HepG2 (cell line): ENCODE measurements at regions not wholly inside any gene's neighbourhood (a gene's known extent, or its start where the extent isn't known, plus 50 kb on each side); places are given as distances from the start of the nearest gene placed in this dataset.

ENCODE experiments used
- ATAC-seq: fragments of 200-7000 bp; cut with Tn5 transposase; 3 replicates; pipeline ENCODE4 v1.9.1; 2020; ENCODE audit warnings: mild to moderate bottlenecking, moderate library complexity
- BruUV-seq: library from RNA; stranded (reverse); fragments of 400-500 nt; replicated peaks from 2 replicates; lab custom pipeline; 2021; lab: Mats Ljungman, UMichigan
- CTCF ChIA-PET: fragments of 300-600 bp; formaldehyde crosslinking; extraction: SDS; loops from one replicate; lab custom pipeline; 2021; ENCODE audit warnings: low total read pairs, inconsistent platforms, low intra/inter-chr PET ratio; lab: Yijun Ruan, JAX
- POLR2A ChIA-PET: fragments of 350-600 bp; sonication (Branson Sonifier 250); formaldehyde crosslinking; loops from one replicate; lab custom pipeline; 2020; ENCODE audit warnings: antibody characterized with exemption, inconsistent platforms; lab: Yijun Ruan, JAX
- DNase-seq: peaks from one replicate; pipeline ENCODE4 v3.0.0-alpha.2; 2015; ENCODE audit warnings: low spot score
- FAIRE-seq: peaks from 3 replicates; lab custom pipeline; 2011; peaks lifted over from hg19 to GRCh38; lab: Jason Lieb, UNC
- H2AFZ ChIP-seq: one replicate; pipeline ENCODE4 v1.6.1; 2011; ENCODE audit warnings: low read length, inconsistent platforms
- H3K27ac ChIP-seq: fragments of 300-600 bp; 3 replicates; pipeline ENCODE4 v1.8.0; 2011; ENCODE audit warnings: mixed run types, mild to moderate bottlenecking, mixed read lengths, low read length, inconsistent platforms; ENCODE audit not compliant: insufficient read depth; ENCODE audit errors: extremely low read length
- H3K27me3 ChIP-seq, 2 experiments: fragments of 200-600 bp in 1 of 2; 2 replicates in 1 of 2; 3 replicates in 1 of 2; pipeline versions ENCODE4 v1.6.0 to v1.8.0; 2011; ENCODE audit warnings: low read length in 2 of 2, mild to moderate bottlenecking in 2 of 2, moderate library complexity in 2 of 2, inconsistent platforms in 1 of 2; ENCODE audit not compliant: insufficient read depth in 2 of 2, control insufficient read depth in 1 of 2
- H3K36me3 ChIP-seq, 2 experiments: fragments of 200-600 bp in 1 of 2; replicated peaks in 1 of 2; 2 replicates in 1 of 2; 3 replicates in 1 of 2; pipeline versions ENCODE4 v1.5.1 to v1.8.0; 2011; ENCODE audit warnings: low read length in 2 of 2, inconsistent platforms in 1 of 2; ENCODE audit not compliant: insufficient read depth in 2 of 2, control insufficient read depth in 1 of 2
- H3K4me1 ChIP-seq: 2 replicates; pipeline ENCODE4 v1.5.1; 2012; ENCODE audit warnings: low read length, inconsistent platforms; ENCODE audit not compliant: insufficient read depth
- H3K4me2 ChIP-seq: 2 replicates; pipeline ENCODE4 v1.6.0; 2011; ENCODE audit warnings: low read depth, low read length, inconsistent platforms
- H3K4me3 ChIP-seq, 3 experiments: fragments of 200-600 bp in 1 of 3; sonication (generic), shearing (Covaris generic) in 1 of 3; replicated peaks in 1 of 3; 2 replicates each; pipeline ENCODE4 v1.5.1; 2011 to 2016; ENCODE audit warnings: low read length in 3 of 3, inconsistent platforms in 2 of 3, low read depth in 2 of 3, mild to moderate bottlenecking in 2 of 3, control low read depth in 1 of 3, mixed read lengths in 1 of 3; ENCODE audit not compliant: insufficient read depth in 1 of 3
- H3K79me2 ChIP-seq: one replicate; pipeline ENCODE4 v1.6.1; 2011; ENCODE audit warnings: low read length, inconsistent platforms; ENCODE audit not compliant: insufficient read depth
- H3K9ac ChIP-seq: 2 replicates; pipeline ENCODE4 v1.6.0; 2011; ENCODE audit warnings: mild to moderate bottlenecking, low read depth, low read length, inconsistent platforms; ENCODE audit not compliant: insufficient read depth
- H3K9me3 ChIP-seq: 2 replicates; pipeline ENCODE4 v1.5.1; 2012; ENCODE audit warnings: mild to moderate bottlenecking, low read length
- H4K20me1 ChIP-seq: 2 replicates; pipeline ENCODE4 v1.6.0; 2011; ENCODE audit warnings: inconsistent platforms, mild to moderate bottlenecking, low read length, moderate library complexity; ENCODE audit not compliant: insufficient read depth
- EED ChIP-seq: sonication (generic); formaldehyde crosslinking; IDR thresholded peaks from 2 replicates; pipeline ENCODE4 v1.5.0; 2020; ENCODE audit warnings: mild to moderate bottlenecking, missing genetic modification reagents
- GZF1 ChIP-seq: sonication (generic); formaldehyde crosslinking; IDR thresholded peaks from 2 replicates; pipeline ENCODE4 v1.5.1; 2020; ENCODE audit warnings: mild to moderate bottlenecking, missing genetic modification reagents
- HOMEZ ChIP-seq: IDR thresholded peaks from 2 replicates; pipeline ENCODE4 v1.6.1; 2016; ENCODE audit warnings: low read depth
- KDM4B ChIP-seq: sonication (generic); formaldehyde crosslinking; IDR thresholded peaks from 2 replicates; pipeline ENCODE4 v1.4.0; 2020; ENCODE audit warnings: missing genetic modification reagents
- ZNF205 ChIP-seq: IDR thresholded peaks from 2 replicates; pipeline ENCODE4 v1.6.1; 2018; ENCODE audit warnings: missing biosample characterization, missing genetic modification reagents
- ZNF512B ChIP-seq: sonication (generic); formaldehyde crosslinking; IDR thresholded peaks from 2 replicates; pipeline ENCODE4 v1.5.1; 2020; ENCODE audit warnings: missing genetic modification reagents, mild to moderate bottlenecking, borderline replicate concordance
- WGBS: methylation state at CpG from one replicate; pipeline ENCODE4 v1.1.6; 2017; ENCODE audit warnings: low lambda C conversion rate; 5-methylcytosine and 5-hydroxymethylcytosine counted together
- in situ Hi-C: cut with HindIII; loops from 2 replicates; pipeline ENCODE4 v1.10.0; 2017; ENCODE audit warnings: low pct_unique_long_range_greater_than_20kb; ENCODE audit not compliant: extremely low pct_ligation_motif_present
- intact Hi-C: fragments of 100-400 bp; cut with micrococcal nuclease; formaldehyde crosslinking; loops from one replicate; pipeline ENCODE4 v1.10.0; 2022; ENCODE audit not compliant: unreplicated experiment

DNA sequence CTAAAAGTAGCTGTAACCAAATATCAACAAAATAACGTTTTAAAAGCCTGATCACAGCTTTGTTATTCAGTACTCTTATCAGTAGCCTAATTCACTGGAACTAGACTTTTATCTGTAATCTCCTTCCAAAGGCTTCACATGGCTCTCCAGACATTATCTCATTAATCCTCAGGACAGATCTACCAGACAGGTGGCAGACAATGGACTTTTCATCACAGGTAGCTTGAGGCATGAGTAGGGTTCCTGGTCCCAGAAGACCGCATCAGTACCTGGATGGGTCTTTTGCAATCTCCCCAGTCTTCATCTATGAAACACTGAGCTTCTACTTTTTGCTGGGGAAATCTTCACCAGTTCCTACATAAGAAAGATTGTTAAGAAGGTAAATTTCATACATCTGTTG lies 132.2 kb upstream of the FOXD3 start:
- in situ Hi-C loops = no loop called here
- POLR2A ChIA-PET = no interaction called here
- H3K4me1 ChIP-seq = no peaks in the 10 kb centered on the region

GRCh38 chr1:63198871-63199394 lies 123.4 kb upstream of the FOXD3 start:
- in situ Hi-C loops = no loop called here
- no TSS peak for BruUV-seq

More for the DNA sequence above, 132.2 kb upstream of the FOXD3 start:
- no peak for ATAC-seq
- Histone ChIP-seq H3K9ac (no peak overlapping the region), H3K36me3 (no peaks in the 10 kb centered on the region), H3K27me3 (no peaks in the 10 kb centered on the region), H3K4me3 (no peak overlapping the region), H4K20me1 (no peaks in the 10 kb centered on the region), H2AFZ (no peak overlapping the region), H3K79me2 (no peaks in the 10 kb centered on the region)
- 3% methylated on average over 2 of the region's 2 CpGs for WGBS
- CTCF ChIA-PET = no interaction called here
- no peak for DNase-seq
- no peak for TF ChIP-seq ZNF205 (CRISPR knock-in tag)
- no peak for TF ChIP-seq ZNF512B (CRISPR knock-in tag)
- TF ChIP-seq, all 625 proteins: peak for 0
- no peak for FAIRE-seq
- no peak overlapping the region for H3K4me2 ChIP-seq
- no peak overlapping the region for H3K27ac ChIP-seq
- intact Hi-C loops = no loop called here
- BruUV-seq = no TSS peak
- no peaks in the 10 kb centered on the region for H3K9me3 ChIP-seq

More at GRCh38 chr1:63198871-63199394, 123.4 kb upstream of the FOXD3 start:
- H3K9ac ChIP-seq = no peak overlapping the region
- no peak overlapping the region for H3K27ac ChIP-seq
- ATAC-seq (no peak), DNase-seq (no peak), FAIRE-seq (no peak)
- POLR2A ChIA-PET = no interaction called here
- intact Hi-C loops = no loop called here
- no peaks in the 10 kb centered on the region for H3K36me3 ChIP-seq
- H3K27me3 ChIP-seq = peaks cover 0 to 14% of the 10 kb centered on the region in 2 experiments; a peak in 2 of 5 replicates
- no peaks in the 10 kb centered on the region for H4K20me1 ChIP-seq
- no peak for TF ChIP-seq HOMEZ (CRISPR knock-in tag)
- TF ChIP-seq EED (CRISPR knock-in tag) = no peak
- TF ChIP-seq GZF1 = no peak
- no peak for TF ChIP-seq KDM4B (CRISPR knock-in tag)
- CTCF ChIA-PET = no interaction called here
- no peak overlapping the region for H3K4me3 ChIP-seq
- H3K9me3 ChIP-seq = no peaks in the 10 kb centered on the region
- H3K79me2 ChIP-seq = no peaks in the 10 kb centered on the region
- no peak overlapping the region for H3K4me2 ChIP-seq
- H3K4me1 ChIP-seq = no peaks in the 10 kb centered on the region
- 29% methylated on average over 7 of the region's 7 CpGs for WGBS
- no peak overlapping the region for H2AFZ ChIP-seq
